ENCODE measurements at regions not wholly inside any gene's neighbourhood (a gene's known extent, or its start where the extent isn't known, plus 50 kb on each side); places are given as distances from the start of the nearest gene placed in this dataset.

DNA sequence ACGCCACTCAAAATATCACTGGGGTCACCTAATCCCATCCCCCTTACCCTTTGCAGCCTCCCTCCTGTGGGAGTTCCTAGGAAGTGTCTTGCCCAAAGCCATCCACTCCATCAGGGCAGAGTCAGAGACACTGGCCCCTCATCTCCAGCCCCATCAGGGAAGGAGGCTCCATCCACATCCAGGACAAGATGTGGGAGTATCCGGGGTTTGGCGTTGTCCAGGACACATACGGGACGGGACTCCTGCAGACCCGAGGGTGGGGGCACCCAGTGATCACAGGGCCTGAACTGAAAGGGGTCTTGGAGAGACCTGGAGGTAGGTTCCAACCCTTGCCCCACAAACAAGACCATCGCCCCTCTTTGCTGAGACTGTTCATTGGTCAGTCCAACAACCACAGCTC is 348.2 kb downstream of the MATN1 start:
- Histone ChIP-seq H3K4me3 (ENCODE audit: low read depth in 1 of 2, low read length in 2 of 2) (no peak overlapping the region), H3K27me3 (ENCODE audit: control insufficient read depth in 1 of 2, insufficient read depth in 2 of 2, low read length in 2 of 2) (peaks cover 0 to 24% of the 10 kb centered on the region in 2 donors), H3K27ac (ENCODE audit: low read depth, low read length) (no peak overlapping the region), H3K9ac (ENCODE audit: low read length) (no peak overlapping the region), H3K4me1 (ENCODE audit: insufficient read depth, low read length) (peaks cover 5% of the 10 kb centered on the region), H3K9me3 (ENCODE audit: low read length) (no peaks in the 10 kb centered on the region), H3K36me3 (ENCODE audit: insufficient read depth, low read length) (no peaks in the 10 kb centered on the region)

- Histone ChIP-seq H3K9me3 (ENCODE audit: low read length) (no peaks in the 10 kb centered on the region), H3K36me3 (ENCODE audit: insufficient read depth, low read length) (no peaks in the 10 kb centered on the region), H3K4me1 (ENCODE audit: insufficient read depth, low read length) (no peaks in the 10 kb centered on the region), H3K27me3 (ENCODE audit: control insufficient read depth in 1 of 2, insufficient read depth in 2 of 2, low read length in 2 of 2) (peaks cover 0 to 24% of the 10 kb centered on the region in 2 donors), H3K4me3 (ENCODE audit: low read depth in 1 of 2, low read length in 2 of 2) (no peak overlapping the region), H3K9ac (ENCODE audit: low read length) (no peak overlapping the region), H3K27ac (ENCODE audit: low read depth, low read length) (no peak overlapping the region)
Observed at GRCh38 chr1:30374400-30375070, 348.9 kb downstream of the MATN1 start.

DNA sequence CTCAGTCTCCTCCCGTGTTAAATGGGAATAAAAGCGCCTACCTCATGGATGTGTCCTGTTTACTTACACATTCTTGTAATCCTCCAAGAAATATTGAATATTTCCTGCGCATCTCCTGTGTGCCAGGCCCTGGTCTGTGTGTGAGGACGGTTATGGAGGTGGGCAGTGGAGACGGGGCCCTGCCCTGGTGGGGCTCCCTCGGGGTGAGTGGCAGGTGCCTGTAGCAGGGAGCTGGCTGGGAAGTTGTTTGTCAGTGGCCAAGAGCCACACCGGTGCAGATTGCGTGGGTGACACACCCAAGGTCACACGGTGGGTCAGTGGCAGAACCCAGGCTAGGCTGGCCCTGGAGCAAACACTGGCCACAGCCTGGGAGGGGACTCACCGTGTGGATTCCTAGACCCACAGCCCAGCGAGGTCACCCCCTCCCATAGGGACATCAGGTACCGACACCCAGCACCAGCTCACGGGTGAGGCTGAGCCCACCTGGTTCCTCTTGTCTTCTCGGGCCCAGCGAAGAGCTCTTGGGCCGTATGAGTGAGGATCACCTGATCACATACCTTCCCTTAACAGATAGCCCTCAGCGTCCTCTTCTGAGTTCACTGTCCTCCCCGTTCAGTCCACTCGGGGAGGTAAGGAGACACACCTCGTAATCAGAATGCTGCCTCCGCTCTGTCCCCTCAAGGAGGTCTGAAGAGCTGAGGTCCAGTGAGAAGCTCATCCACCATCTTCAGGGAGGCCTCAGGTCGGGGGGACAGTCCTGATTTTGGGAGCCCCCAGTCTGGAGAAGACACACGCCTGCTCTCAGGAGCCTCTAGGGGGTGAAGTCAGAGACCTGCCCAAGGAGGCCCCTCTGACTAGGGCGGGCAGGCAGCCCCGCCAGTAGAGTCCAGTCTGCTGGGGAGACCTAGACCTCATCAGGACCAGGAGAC is 349.6 kb downstream of the MATN1 start:
- Histone ChIP-seq H3K9ac (ENCODE audit: low read length) (no peak overlapping the region), H3K36me3 (ENCODE audit: insufficient read depth, low read length) (no peaks in the 10 kb centered on the region), H3K4me1 (ENCODE audit: insufficient read depth, low read length) (no peaks in the 10 kb centered on the region), H3K4me3 (ENCODE audit: low read depth in 1 of 2, low read length in 2 of 2) (no peak overlapping the region), H3K27me3 (ENCODE audit: control insufficient read depth in 1 of 2, insufficient read depth in 2 of 2, low read length in 2 of 2) (peaks cover 0 to 16% of the 10 kb centered on the region in 2 donors), H3K27ac (ENCODE audit: low read depth, low read length) (no peak overlapping the region), H3K9me3 (ENCODE audit: low read length) (no peaks in the 10 kb centered on the region)

DNA sequence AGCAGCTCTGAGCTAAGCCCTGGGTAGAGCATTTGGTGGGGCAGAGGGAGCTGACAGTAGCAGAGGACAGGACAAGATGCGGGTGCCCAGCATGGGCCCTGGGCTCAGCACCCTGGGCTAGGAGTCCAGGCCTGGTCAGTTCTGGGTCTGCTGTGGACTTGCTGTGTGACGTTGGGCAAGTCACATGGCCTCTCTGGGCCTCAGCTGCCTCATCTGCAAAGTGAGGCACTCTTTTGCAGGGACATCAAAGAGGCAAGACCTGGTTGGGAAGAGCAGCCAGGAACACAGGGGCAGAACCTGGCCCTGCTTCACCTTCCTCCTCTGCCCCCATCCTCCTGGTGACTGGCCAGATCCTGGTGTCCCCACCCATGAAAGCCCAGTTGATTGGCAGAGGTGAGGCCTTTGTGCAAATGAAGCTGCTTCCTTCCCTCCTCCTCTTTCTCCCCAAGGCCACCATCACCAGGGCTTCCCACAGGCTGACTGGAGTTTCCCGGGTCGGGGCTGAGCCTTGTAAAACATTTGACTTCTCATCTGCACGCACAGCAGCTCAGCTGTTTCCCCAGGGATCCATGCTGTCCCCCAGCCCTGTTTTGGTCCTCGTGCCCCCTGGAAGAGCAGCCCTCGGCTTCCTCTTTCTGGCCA is 350.5 kb downstream of the MATN1 start:
- no peaks in the 10 kb centered on the region for H3K9me3 ChIP-seq (ENCODE audit: low read length)
- H3K27me3 ChIP-seq (ENCODE audit: control insufficient read depth in 1 of 2, insufficient read depth in 2 of 2, low read length in 2 of 2): peaks cover 0 to 10% of the 10 kb centered on the region in 2 donors
- H3K9ac ChIP-seq (ENCODE audit: low read length): no peak overlapping the region
- no peaks in the 10 kb centered on the region for H3K4me1 ChIP-seq (ENCODE audit: insufficient read depth, low read length)
- H3K27ac ChIP-seq (ENCODE audit: low read depth, low read length): no peak overlapping the region
- H3K36me3 ChIP-seq (ENCODE audit: insufficient read depth, low read length): no peaks in the 10 kb centered on the region
- no peak overlapping the region for H3K4me3 ChIP-seq (ENCODE audit: low read depth in 1 of 2, low read length in 2 of 2)

- no peaks in the 10 kb centered on the region for H3K36me3 ChIP-seq (ENCODE audit: insufficient read depth, low read length)
- no peak overlapping the region for H3K4me3 ChIP-seq (ENCODE audit: low read depth in 1 of 2, low read length in 2 of 2)
- H3K9me3 ChIP-seq (ENCODE audit: low read length): no peaks in the 10 kb centered on the region
- H3K4me1 ChIP-seq (ENCODE audit: insufficient read depth, low read length): no peaks in the 10 kb centered on the region
- no peak overlapping the region for H3K9ac ChIP-seq (ENCODE audit: low read length)
- H3K27me3 ChIP-seq (ENCODE audit: control insufficient read depth in 1 of 2, insufficient read depth in 2 of 2, low read length in 2 of 2): peaks cover 0 to 5% of the 10 kb centered on the region in 2 donors
- no peak overlapping the region for H3K27ac ChIP-seq (ENCODE audit: low read depth, low read length)
Observed at GRCh38 chr1:30371888-30372791, 351.2 kb downstream of the MATN1 start.

- no peaks in the 10 kb centered on the region for H3K9me3 ChIP-seq (ENCODE audit: low read length)
- no peak overlapping the region for H3K9ac ChIP-seq (ENCODE audit: low read length)
- H3K27me3 ChIP-seq (ENCODE audit: control insufficient read depth in 1 of 2, insufficient read depth in 2 of 2, low read length in 2 of 2): no peaks in the 10 kb centered on the region
- H3K4me3 ChIP-seq (ENCODE audit: low read depth in 1 of 2, low read length in 2 of 2): no peak overlapping the region
- H3K36me3 ChIP-seq (ENCODE audit: insufficient read depth, low read length): no peaks in the 10 kb centered on the region
- H3K27ac ChIP-seq (ENCODE audit: low read depth, low read length): no peak overlapping the region
- no peaks in the 10 kb centered on the region for H3K4me1 ChIP-seq (ENCODE audit: insufficient read depth, low read length)
Observed at GRCh38 chr1:30371179-30371788, 352.1 kb downstream of the MATN1 start.

GRCh38 chr1:30368651-30369240 is 354.6 kb downstream of the MATN1 start:
- Histone ChIP-seq H3K4me1 (ENCODE audit: insufficient read depth, low read length) (no peaks in the 10 kb centered on the region), H3K27ac (ENCODE audit: low read depth, low read length) (no peak overlapping the region), H3K36me3 (ENCODE audit: insufficient read depth, low read length) (no peaks in the 10 kb centered on the region), H3K9me3 (ENCODE audit: low read length) (no peaks in the 10 kb centered on the region), H3K27me3 (ENCODE audit: control insufficient read depth in 1 of 2, insufficient read depth in 2 of 2, low read length in 2 of 2) (no peaks in the 10 kb centered on the region), H3K9ac (ENCODE audit: low read length) (no peak overlapping the region), H3K4me3 (ENCODE audit: low read depth in 1 of 2, low read length in 2 of 2) (no peak overlapping the region)

DNA sequence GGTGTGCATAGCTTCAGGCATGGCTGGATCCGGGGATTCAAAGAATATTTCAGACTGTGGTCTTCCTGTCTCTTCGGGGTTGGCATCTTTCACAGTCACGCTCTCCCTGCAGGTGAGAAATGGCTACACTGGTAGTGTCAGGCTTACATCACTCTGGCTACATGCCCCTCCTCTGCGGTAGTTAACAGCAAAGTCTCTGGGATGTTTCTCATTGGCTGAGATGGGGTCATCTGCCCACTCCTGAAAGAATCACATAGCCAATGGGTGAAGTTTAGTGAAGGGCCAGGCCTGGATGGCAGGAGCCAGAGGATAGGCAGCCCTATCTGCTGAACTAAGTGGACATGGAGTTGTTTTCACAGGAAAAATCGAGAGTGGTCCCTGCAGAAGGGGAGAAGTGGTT is 356.5 kb downstream of the MATN1 start:
- no peaks in the 10 kb centered on the region for H3K27me3 ChIP-seq (ENCODE audit: control insufficient read depth in 1 of 2, insufficient read depth in 2 of 2, low read length in 2 of 2)

DNA sequence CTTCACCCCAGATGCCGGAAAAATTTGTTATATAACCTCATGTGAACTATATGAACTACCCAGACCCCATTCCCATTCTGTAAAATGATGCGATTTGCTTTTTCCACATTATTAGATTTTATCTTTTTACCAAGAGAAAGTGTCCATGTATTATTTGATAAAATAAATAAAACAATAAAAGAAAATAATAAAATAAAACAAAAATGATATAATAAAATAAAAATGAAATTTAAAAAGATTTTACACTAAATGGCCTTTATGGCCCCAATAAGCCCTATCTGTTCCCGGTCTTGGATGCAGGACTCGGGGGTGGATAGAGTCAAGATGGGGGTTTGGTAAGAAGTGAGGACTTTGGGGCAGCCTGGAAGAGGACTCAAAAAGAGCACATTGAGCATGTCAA is 357.2 kb downstream of the MATN1 start:
- no peak overlapping the region for H3K27ac ChIP-seq (ENCODE audit: low read depth, low read length)
- H3K36me3 ChIP-seq (ENCODE audit: insufficient read depth, low read length): no peaks in the 10 kb centered on the region
- no peaks in the 10 kb centered on the region for H3K9me3 ChIP-seq (ENCODE audit: low read length)
- no peak overlapping the region for H3K4me3 ChIP-seq (ENCODE audit: low read depth in 1 of 2, low read length in 2 of 2)
- H3K27me3 ChIP-seq (ENCODE audit: control insufficient read depth in 1 of 2, insufficient read depth in 2 of 2, low read length in 2 of 2): no peaks in the 10 kb centered on the region
- no peak overlapping the region for H3K9ac ChIP-seq (ENCODE audit: low read length)
- no peaks in the 10 kb centered on the region for H3K4me1 ChIP-seq (ENCODE audit: insufficient read depth, low read length)

More for the DNA sequence above, 356.5 kb downstream of the MATN1 start:
- Histone ChIP-seq H3K36me3 (ENCODE audit: insufficient read depth, low read length) (no peaks in the 10 kb centered on the region), H3K4me3 (ENCODE audit: low read depth in 1 of 2, low read length in 2 of 2) (no peak overlapping the region), H3K4me1 (ENCODE audit: insufficient read depth, low read length) (no peaks in the 10 kb centered on the region), H3K9me3 (ENCODE audit: low read length) (no peaks in the 10 kb centered on the region), H3K27ac (ENCODE audit: low read depth, low read length) (no peak overlapping the region), H3K9ac (ENCODE audit: low read length) (no peak overlapping the region)

GRCh38 chr1:30365596-30365995 is 357.8 kb downstream of the MATN1 start:
- no peak overlapping the region for H3K4me3 ChIP-seq (ENCODE audit: low read depth in 1 of 2, low read length in 2 of 2)
- H3K9ac ChIP-seq (ENCODE audit: low read length): no peak overlapping the region
- no peaks in the 10 kb centered on the region for H3K36me3 ChIP-seq (ENCODE audit: insufficient read depth, low read length)
- no peaks in the 10 kb centered on the region for H3K4me1 ChIP-seq (ENCODE audit: insufficient read depth, low read length)
- H3K27me3 ChIP-seq (ENCODE audit: control insufficient read depth in 1 of 2, insufficient read depth in 2 of 2, low read length in 2 of 2): no peaks in the 10 kb centered on the region
- H3K27ac ChIP-seq (ENCODE audit: low read depth, low read length): no peak overlapping the region
- H3K9me3 ChIP-seq (ENCODE audit: low read length): no peaks in the 10 kb centered on the region

Measured in muscle layer of colon (tissue), 2 donors.